GM19025 (cell line): ENCODE measurements at regions not wholly inside any gene's neighbourhood (a gene's known extent, or its start where the extent isn't known, plus 50 kb on each side); places are given as distances from the start of the nearest gene placed in this dataset.
"Not testable (repeated sequence)": the region's sequence is repeated elsewhere in the genome, so short reads cannot be mapped to it uniquely, and the experiment has no call there.

Experiments
- ATAC-seq: cut with Tn5 transposase; IDR thresholded peaks from one replicate; pipeline ENCODE4 v1.9.1; 2021; ENCODE audit warnings: mild to moderate bottlenecking, low read depth, moderate library complexity; ENCODE audit not compliant: unreplicated experiment

- no peak for ATAC-seq
These were observed 845.3 kb downstream of the TRIML1 start for GRCh38 chr4:188984518-188984917.

DNA sequence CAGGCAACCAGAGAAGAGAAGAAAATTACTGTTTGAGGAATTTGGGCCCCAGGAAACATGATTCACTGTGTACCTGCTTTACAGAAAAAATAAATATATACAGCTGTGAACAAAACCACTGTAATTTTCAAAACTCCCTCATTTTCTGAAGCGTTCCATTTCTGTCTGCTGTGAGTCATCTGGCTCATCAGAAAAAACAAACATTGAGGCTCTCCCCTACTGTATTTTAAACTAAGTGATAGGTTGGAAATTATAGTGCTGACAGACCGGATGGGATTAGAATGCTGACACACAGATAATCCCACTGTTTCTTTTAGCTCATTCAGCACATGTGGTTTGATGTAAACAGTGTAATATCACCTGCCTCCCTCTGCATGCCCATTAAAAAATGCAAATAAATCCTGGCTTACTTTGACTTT lies 847.0 kb downstream of the TRIML1 start:
- ATAC-seq = no peak

DNA sequence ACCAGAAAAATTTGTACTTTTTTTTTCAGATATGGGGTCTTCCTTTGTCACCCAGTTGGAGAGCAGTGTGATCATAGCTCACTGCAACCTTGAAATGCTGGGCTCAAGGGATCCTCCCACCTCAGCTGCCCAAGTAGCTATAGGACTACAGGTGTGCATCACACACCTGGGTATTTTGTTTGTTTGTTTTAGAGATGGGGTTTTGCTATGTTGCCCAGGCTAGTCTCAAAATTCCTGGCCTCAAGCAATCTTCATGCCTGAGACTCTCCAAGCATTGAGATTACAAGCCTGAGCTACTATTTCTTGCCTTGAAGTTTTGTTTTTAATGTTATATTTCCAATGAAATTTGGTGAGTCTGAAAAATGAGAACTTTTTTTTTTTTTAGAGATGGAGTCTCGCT lies 847.8 kb downstream of the TRIML1 start:
- ATAC-seq = no peak

DNA sequence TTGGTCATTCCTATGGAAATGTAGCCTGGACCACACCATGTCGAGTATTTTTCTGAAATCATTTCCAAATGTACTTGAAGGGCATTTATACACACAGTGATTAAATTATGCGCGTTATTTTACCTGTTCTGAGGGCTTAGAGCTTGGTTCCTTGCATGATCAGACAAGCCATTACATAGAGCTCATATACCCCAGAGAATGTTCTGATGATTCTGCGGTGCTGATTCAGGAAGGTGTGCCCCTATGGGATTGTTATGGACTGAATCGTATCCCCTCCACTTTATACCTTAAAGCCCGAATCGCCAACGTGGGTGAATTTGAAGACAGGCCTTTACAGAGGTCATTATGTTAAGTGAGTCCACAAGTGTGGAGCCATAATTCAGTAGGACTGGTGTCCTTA lies 848.9 kb downstream of the TRIML1 start:
- ATAC-seq = no peak

- no peak for ATAC-seq
These were observed 850.1 kb downstream of the TRIML1 start for GRCh38 chr4:188989371-188989770.

GRCh38 chr4:188992706-188993105 lies 853.5 kb downstream of the TRIML1 start:
- no peak for ATAC-seq

- ATAC-seq = no peak
These were observed 854.6 kb downstream of the TRIML1 start for GRCh38 chr4:188993871-188994270.

GRCh38 chr4:189001283-189001970 lies 862.2 kb downstream of the TRIML1 start:
- no peak for ATAC-seq

DNA sequence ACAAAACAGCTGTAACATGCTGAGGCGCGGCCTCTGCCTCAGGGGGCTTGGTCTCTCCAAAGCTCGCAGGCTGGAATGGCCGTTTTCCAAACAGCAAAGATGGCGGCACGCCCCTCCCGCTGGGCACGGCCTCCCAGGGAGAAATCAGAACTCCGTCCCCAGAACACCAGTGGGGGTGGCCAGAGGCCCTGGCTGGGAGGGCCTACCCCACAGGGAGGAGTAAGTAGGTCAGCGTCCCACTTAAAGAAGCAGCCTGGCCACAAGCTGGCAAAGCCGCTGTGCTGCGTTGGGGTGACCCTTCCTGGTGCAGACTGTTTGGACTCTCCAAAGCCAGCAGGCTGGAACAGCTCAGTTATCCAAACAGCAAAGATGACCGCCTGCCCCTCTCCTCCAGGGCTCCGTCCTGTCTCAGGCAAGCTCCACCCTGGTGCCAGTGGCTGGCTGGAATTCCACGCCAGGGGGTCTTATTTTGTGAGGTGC lies 862.8 kb downstream of the TRIML1 start:
- no peak for ATAC-seq

- ATAC-seq = no peak
These were observed 863.2 kb downstream of the TRIML1 start for GRCh38 chr4:189002475-189002874.

DNA sequence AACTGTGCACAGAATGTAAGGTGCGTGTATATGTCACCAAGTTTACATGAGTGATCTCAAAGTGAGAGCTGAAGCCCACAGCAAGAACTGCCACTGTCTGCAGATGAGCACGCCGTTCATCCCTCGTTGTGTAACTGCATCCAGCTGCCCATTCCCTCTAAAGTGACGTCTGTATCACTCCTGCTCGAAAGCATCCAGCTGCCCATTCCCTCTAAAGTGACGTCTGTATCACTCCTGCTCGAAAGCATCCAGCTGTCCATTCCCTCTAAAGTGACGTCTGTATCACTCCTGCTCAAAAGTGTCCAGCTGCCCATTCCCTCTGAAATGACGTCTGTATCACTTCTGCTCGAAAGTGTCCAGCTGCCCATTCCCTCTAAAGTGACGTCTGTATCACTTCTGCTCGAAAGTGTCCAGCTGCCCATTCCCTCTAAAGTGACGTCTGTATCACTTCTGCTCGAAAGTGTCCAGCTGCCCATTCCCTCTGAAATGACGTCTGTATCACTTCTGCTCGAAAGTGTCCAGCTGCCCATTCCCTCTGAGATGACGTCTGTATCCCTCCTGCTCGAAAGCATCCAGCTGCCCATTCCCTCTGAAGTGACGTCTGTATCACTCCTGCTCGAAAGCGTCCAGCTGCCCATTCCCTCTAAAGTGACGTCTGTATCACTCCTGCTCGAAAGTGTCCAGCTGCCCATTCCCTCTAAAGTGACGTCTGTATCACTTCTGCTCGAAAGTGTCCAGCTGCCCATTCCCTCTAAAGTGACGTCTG lies 871.4 kb downstream of the TRIML1 start:
- not testable (repeated sequence) for ATAC-seq

- ATAC-seq = no peak
These were observed 882.6 kb downstream of the TRIML1 start for GRCh38 chr4:189021831-189022230.

DNA sequence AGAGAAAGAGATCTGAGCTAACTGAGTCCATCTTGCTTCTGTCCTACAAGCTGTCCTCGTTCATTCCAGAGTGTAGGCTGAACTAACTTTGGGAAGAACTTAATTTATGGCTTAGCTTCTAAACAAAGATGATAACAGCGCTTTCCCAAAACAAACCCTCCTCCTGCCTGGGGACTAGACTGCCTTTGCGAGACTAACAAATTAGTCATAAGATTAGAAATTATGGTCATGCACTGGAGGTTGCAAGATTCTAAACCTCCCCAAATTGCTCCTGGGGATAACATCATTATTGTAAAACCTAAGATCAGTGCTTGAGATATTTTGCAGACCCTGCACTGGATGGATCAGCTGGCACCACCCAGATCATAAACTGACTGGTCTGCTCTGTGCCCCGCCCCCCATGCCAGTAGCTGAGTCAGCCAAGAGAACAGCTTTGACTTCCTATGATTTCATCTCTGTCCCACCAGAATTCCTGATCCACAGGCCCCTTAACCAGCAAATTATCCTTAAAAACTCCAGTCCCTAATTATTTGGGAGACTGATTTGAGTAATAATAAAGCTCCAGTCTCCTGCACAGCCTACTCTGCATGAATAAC lies 883.3 kb downstream of the TRIML1 start:
- no peak for ATAC-seq

DNA sequence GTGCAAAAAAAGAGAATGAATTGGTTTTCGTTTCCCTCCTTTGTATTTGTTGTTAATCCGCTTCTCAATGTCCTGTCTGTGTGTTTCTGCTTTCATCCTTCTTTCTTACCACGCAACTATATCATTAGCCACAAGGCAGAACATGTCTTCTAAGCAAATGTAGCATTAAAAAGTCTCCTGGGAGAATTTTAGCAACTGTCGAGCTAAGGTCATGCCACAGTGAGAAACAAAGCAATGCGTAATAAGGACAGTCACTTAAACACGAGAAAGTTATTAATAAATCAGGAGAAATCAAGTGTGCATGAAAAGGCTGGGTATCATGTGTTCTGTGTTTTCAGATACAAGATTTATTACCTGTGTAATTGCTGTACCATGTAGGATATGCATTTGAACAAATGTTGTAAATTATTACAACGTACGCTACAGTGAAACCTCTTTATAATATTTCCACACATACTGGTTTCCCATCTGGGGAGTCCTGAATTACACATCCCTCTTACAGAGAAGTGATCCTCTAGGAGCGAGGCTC lies 890.8 kb downstream of the TRIML1 start:
- no peak for ATAC-seq

GRCh38 chr4:189032606-189033338 lies 893.5 kb downstream of the TRIML1 start:
- no peak for ATAC-seq

- no peak for ATAC-seq
These were observed 894.6 kb downstream of the TRIML1 start for GRCh38 chr4:189033801-189034347.

DNA sequence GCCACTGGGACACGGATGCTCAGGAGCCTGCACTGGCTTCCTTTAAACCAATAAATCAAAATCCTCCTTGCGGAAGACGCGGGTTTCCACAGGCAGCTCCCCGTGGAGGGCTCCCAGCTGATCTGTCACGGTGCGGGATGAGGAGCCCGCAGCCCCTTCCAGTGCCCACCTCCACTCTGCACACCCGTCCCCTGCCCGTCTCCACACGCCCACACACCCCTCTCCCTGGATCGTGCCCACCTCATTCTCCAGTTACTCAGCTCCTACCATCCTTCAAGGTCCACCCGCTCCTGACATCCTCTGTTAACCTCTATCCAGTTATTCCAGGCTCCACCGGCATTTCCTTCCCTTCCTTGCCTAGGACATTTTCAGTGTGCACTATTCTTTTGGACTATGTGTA lies 895.9 kb downstream of the TRIML1 start:
- no peak for ATAC-seq

GRCh38 chr4:189035654-189036053 lies 896.4 kb downstream of the TRIML1 start:
- ATAC-seq = no peak

DNA sequence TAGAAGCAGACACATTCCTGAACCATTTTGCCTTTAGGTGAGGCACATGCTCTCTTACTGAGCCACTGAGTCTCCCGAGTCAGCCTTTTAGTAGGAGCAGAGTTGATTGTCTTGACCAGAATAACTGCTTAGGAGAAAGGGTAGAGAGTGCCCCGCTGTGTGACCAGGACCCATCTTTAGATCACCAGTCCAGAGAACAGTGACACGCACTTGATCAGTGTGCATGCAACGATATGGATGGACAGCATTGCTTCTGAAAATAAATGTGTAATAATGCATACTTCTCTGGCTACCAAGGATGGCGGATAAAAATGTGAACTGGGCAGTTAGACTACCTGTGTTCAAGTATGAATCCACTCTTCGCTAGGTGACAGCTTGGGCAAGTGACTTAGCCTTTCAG lies 897.7 kb downstream of the TRIML1 start:
- no peak for ATAC-seq

- no peak for ATAC-seq
These were observed 894.0 kb upstream of the FRG1 start for GRCh38 chr4:189046642-189047041.
